GM12878 (cell line): ENCODE measurements at regions not wholly inside any gene's neighbourhood (a gene's known extent, or its start where the extent isn't known, plus 50 kb on each side); places are given as distances from the start of the nearest gene placed in this dataset.

ENCODE experiments used
- ATAC-seq: fragments of 200-7000 bp; cut with Tn5 transposase; 3 replicates; pipeline ENCODE4 v1.9.1; 2020; ENCODE audit warnings: mild to moderate bottlenecking, moderate library complexity
- BruUV-seq: library from RNA; stranded (reverse); fragments of 400-500 nt; replicated peaks from 2 replicates; lab custom pipeline; 2021; lab: Mats Ljungman, UMichigan
- CTCF ChIA-PET: fragments of 300-600 bp; sonication (Branson Sonifier 250); formaldehyde crosslinking; extraction: SDS; loops from one replicate; lab custom pipeline; 2021; ENCODE audit warnings: inconsistent platforms; lab: Yijun Ruan, JAX
- POLR2A ChIA-PET: fragments of 350-600 bp; formaldehyde crosslinking; extraction: SDS; loops from one replicate; lab custom pipeline; 2021; ENCODE audit warnings: inconsistent platforms; lab: Charles Lee
- RAD21 ChIA-PET: fragments of 300-600 bp; sonication (Branson Sonifier 250); formaldehyde crosslinking; loops from one replicate; lab custom pipeline; 2023; ENCODE audit warnings: antibody characterized with exemption; ENCODE audit not compliant: unreplicated experiment; lab: Charles Lee
- SMC1A ChIA-PET: fragments of 300-600 bp; sonication (Branson Sonifier 250); formaldehyde crosslinking; loops from one replicate; lab custom pipeline; 2023; ENCODE audit not compliant: unreplicated experiment, uncharacterized antibody; lab: Charles Lee
- DNase-seq: peaks from one replicate; pipeline ENCODE4 v3.0.0-alpha.2; 2011; ENCODE audit warnings: low read depth, low spot score
- FAIRE-seq: peaks from 3 replicates; lab custom pipeline; 2011; peaks lifted over from hg19 to GRCh38; lab: Jason Lieb, UNC
- H2AFZ ChIP-seq: 2 replicates; pipeline ENCODE4 v1.6.0; 2011; ENCODE audit warnings: low read depth, low read length, control low read depth; ENCODE audit not compliant: control insufficient read depth
- H3K27ac ChIP-seq: 2 replicates; pipeline ENCODE4 v1.5.1; 2011; ENCODE audit warnings: control low read depth; ENCODE audit not compliant: control insufficient read depth, insufficient read depth
- H3K27me3 ChIP-seq, 2 experiments: replicated peaks in 1 of 2; 2 replicates each; pipeline versions ENCODE4 v1.6.0 to v1.6.1; 2011; ENCODE audit warnings: low read length in 1 of 2; ENCODE audit not compliant: control insufficient read depth in 2 of 2, insufficient read depth in 2 of 2
- H3K36me3 ChIP-seq, 2 experiments: 2 replicates each; pipeline ENCODE4 v1.5.1; 2011; ENCODE audit warnings: low read length in 1 of 2; ENCODE audit not compliant: control insufficient read depth in 2 of 2, insufficient read depth in 2 of 2
- H3K4me1 ChIP-seq: 2 replicates; pipeline ENCODE4 v1.6.1; 2011; ENCODE audit warnings: mild to moderate bottlenecking, low read length, moderate library complexity, mixed read lengths; ENCODE audit not compliant: control insufficient read depth, insufficient read depth
- H3K4me2 ChIP-seq: 2 replicates; pipeline ENCODE4 v1.6.0; 2011; ENCODE audit warnings: control low read depth; ENCODE audit not compliant: control insufficient read depth, insufficient read depth
- H3K4me3 ChIP-seq: fragments of 200-600 bp; sonication (generic); 2 replicates; pipeline ENCODE4 v1.5.1; 2016
- H3K79me2 ChIP-seq: 2 replicates; pipeline ENCODE4 v1.6.0; 2011; ENCODE audit warnings: low read length; ENCODE audit not compliant: control insufficient read depth, insufficient read depth
- H3K9ac ChIP-seq: 2 replicates; pipeline ENCODE4 v1.8.0; 2011; ENCODE audit warnings: low read length, control low read depth, mixed read lengths; ENCODE audit not compliant: control insufficient read depth, insufficient read depth
- H3K9me3 ChIP-seq: replicated peaks from 3 replicates; pipeline ENCODE4 v1.5.1; 2011; ENCODE audit warnings: mild to moderate bottlenecking, low read length; ENCODE audit not compliant: control insufficient read depth, insufficient read depth
- H4K20me1 ChIP-seq: 2 replicates; pipeline ENCODE4 v1.6.0; 2011; ENCODE audit not compliant: control insufficient read depth, insufficient read depth
- BCL11A ChIP-seq: IDR thresholded peaks from 2 replicates; pipeline ENCODE4 v1.6.1; 2011; ENCODE audit warnings: low read depth, low read length
- CBX3 ChIP-seq: fragments of 200-600 bp; sonication (generic); IDR thresholded peaks from 2 replicates; pipeline ENCODE4 v1.6.1; 2016; ENCODE audit warnings: low read depth, borderline replicate concordance
- CHD4 ChIP-seq: fragments of 200-600 bp; sonication (generic); IDR thresholded peaks from 2 replicates; pipeline ENCODE4 v1.6.1; 2016; ENCODE audit warnings: mild to moderate bottlenecking
- CREB1 ChIP-seq: IDR thresholded peaks from 2 replicates; pipeline ENCODE4 v1.6.1; 2012; ENCODE audit warnings: low read depth, mild to moderate bottlenecking, inconsistent platforms
- CREM ChIP-seq: IDR thresholded peaks from 2 replicates; pipeline ENCODE4 v1.6.1; 2014; ENCODE audit warnings: antibody characterized with exemption, low read depth
- HDAC2 ChIP-seq: fragments of 200-600 bp; sonication (generic); IDR thresholded peaks from 2 replicates; pipeline ENCODE4 v1.6.1; 2017
- MTA3 ChIP-seq: IDR thresholded peaks from 2 replicates; pipeline ENCODE4 v1.6.1; 2012; ENCODE audit warnings: low read length, inconsistent platforms, borderline replicate concordance
- NFYA ChIP-seq: IDR thresholded peaks from 2 replicates; pipeline ENCODE4 v1.6.1; 2011; ENCODE audit warnings: low read depth, mild to moderate bottlenecking, low read length, improper control_type of control experiment, borderline replicate concordance
- NRF1 ChIP-seq: conservative IDR thresholded peaks from 2 replicates; pipeline ENCODE4 v1.6.1; 2011; ENCODE audit warnings: mild to moderate bottlenecking, low read depth, low read length, improper control_type of control experiment
- PML ChIP-seq: IDR thresholded peaks from 2 replicates; pipeline ENCODE4 v1.6.1; 2012; ENCODE audit warnings: low read length, inconsistent platforms
- SKIL ChIP-seq: fragments of 450-650 bp; IDR thresholded peaks from 2 replicates; pipeline ENCODE4 v1.6.1; 2017; ENCODE audit warnings: mild to moderate bottlenecking, low read depth, inconsistent platforms; ENCODE audit not compliant: poor library complexity, severe bottlenecking
- SPI1 ChIP-seq: IDR thresholded peaks from 2 replicates; pipeline ENCODE4 v1.6.1; 2011; ENCODE audit warnings: low read depth, mild to moderate bottlenecking, low read length, moderate library complexity, borderline replicate concordance; ENCODE audit not compliant: insufficient read depth
- STAT3 ChIP-seq: IDR thresholded peaks from 2 replicates; pipeline ENCODE4 v1.6.1; 2011; ENCODE audit warnings: low read depth, low read length, improper control_type of control experiment
- USF2 ChIP-seq: IDR thresholded peaks from 2 replicates; pipeline ENCODE4 v1.6.1; 2011; ENCODE audit warnings: low read depth, low read length, improper control_type of control experiment, borderline replicate concordance
- YY1 ChIP-seq: IDR thresholded peaks from 2 replicates; pipeline ENCODE4 v1.6.1; 2011; ENCODE audit warnings: low read depth, mild to moderate bottlenecking, low read length
- WGBS: methylation state at CpG from one replicate; pipeline ENCODE4 v1.1.6; 2016; ENCODE audit warnings: low lambda C conversion rate; ENCODE audit not compliant: insufficient replicate concordance, insufficient coverage; ENCODE audit errors: missing lambda C conversion rate; 5-methylcytosine and 5-hydroxymethylcytosine counted together
- in situ Hi-C: fragments of 300-500 bp; cut with MboI; formaldehyde crosslinking; loops from 9 replicates; pipeline ENCODE4 v1.14.3; 2018; ENCODE audit warnings: mixed read lengths
- intact Hi-C: fragments of 100-400 bp; cut with micrococcal nuclease; formaldehyde crosslinking; loops from one replicate; pipeline ENCODE4 v1.14.2; 2022; ENCODE audit not compliant: unreplicated experiment

- H3K27ac ChIP-seq: no peak overlapping the region
- no peaks in the 10 kb centered on the region for H3K36me3 ChIP-seq
- H3K4me1 ChIP-seq: no peaks in the 10 kb centered on the region
- CTCF ChIA-PET: no interaction called here
- no TSS peak for BruUV-seq
- DNase-seq (no peak), ATAC-seq (no peak), FAIRE-seq (no peak)
- no peak overlapping the region for H3K4me3 ChIP-seq
- SMC1A ChIA-PET: no interaction called here
- no peak overlapping the region for H3K9ac ChIP-seq
- POLR2A ChIA-PET: no interaction called here
- WGBS: 54% methylated on average over 3 of the region's 3 CpGs
- RAD21 ChIA-PET: no interaction called here
- no peak overlapping the region for H2AFZ ChIP-seq
- intact Hi-C loops: no loop called here
- H3K27me3 ChIP-seq: no peaks in the 10 kb centered on the region
- no peaks in the 10 kb centered on the region; the same call in 2 of the 3 replicates for H3K9me3 ChIP-seq
- H4K20me1 ChIP-seq: no peaks in the 10 kb centered on the region
- no peaks in the 10 kb centered on the region for H3K79me2 ChIP-seq
- TF ChIP-seq SPI1 (no peak), BCL11A (no peak), PML (no peak), CREM (no peak), CREB1 (no peak), HDAC2 (no peak), YY1 (no peak), STAT3 (no peak), CHD4 (no peak), NRF1 (no peak), NFYA (no peak), SKIL (no peak), USF2 (no peak), MTA3 (no peak), CBX3 (no peak)
- in situ Hi-C loops: no loop called here
- no peak overlapping the region for H3K4me2 ChIP-seq
These were observed 437.3 kb upstream of the ZNF507 start for GRCh38 chr19:31908080-31908479.
